Smooth muscle cell (in vitro differentiated cells): ENCODE measurements at regions not wholly inside any gene's neighbourhood (a gene's known extent, or its start where the extent isn't known, plus 50 kb on each side); places are given as distances from the start of the nearest gene placed in this dataset.

Source experiments
- DNase-seq: peaks from one replicate; lab custom pipeline; 2025; ENCODE audit not compliant: unreplicated experiment; lab: John Stamatoyannopoulos, UW
- H2AFZ ChIP-seq: fragments of 200-600 bp; sonication (generic); 2 replicates; pipeline ENCODE4 v1.6.0; 2016; ENCODE audit warnings: antibody characterized with exemption, low read depth, mild to moderate bottlenecking
- H3F3A ChIP-seq: fragments of 200-600 bp; sonication (generic); 2 replicates; pipeline ENCODE4 v1.6.0; 2017; ENCODE audit warnings: antibody characterized with exemption, low read depth
- H3K27ac ChIP-seq: fragments of 200-600 bp; sonication (generic); 2 replicates; pipeline ENCODE4 v1.5.1; 2016; ENCODE audit warnings: low read depth, mild to moderate bottlenecking
- H3K27me3 ChIP-seq: fragments of 200-600 bp; sonication (generic); 2 replicates; pipeline ENCODE4 v1.6.1; 2016; ENCODE audit warnings: low read depth, mild to moderate bottlenecking
- H3K36me3 ChIP-seq: fragments of 200-600 bp; sonication (generic); 2 replicates; pipeline ENCODE4 v1.5.1; 2016; ENCODE audit warnings: low read depth
- H3K4me1 ChIP-seq: fragments of 200-600 bp; sonication (generic); 2 replicates; pipeline ENCODE4 v1.5.1; 2016; ENCODE audit warnings: low read depth
- H3K4me2 ChIP-seq: fragments of 200-600 bp; sonication (generic); 2 replicates; pipeline ENCODE4 v1.6.0; 2016; ENCODE audit warnings: mild to moderate bottlenecking
- H3K4me3 ChIP-seq: fragments of 200-600 bp; sonication (generic); 2 replicates; pipeline ENCODE4 v1.5.1; 2016; ENCODE audit warnings: mild to moderate bottlenecking
- H3K79me2 ChIP-seq: fragments of 200-600 bp; sonication (generic); 2 replicates; pipeline ENCODE4 v1.6.0; 2016; ENCODE audit warnings: low read depth, mild to moderate bottlenecking
- H3K9ac ChIP-seq: fragments of 200-600 bp; sonication (generic); 2 replicates; pipeline ENCODE4 v1.6.0; 2016; ENCODE audit warnings: low read depth
- H3K9me3 ChIP-seq: fragments of 200-600 bp; sonication (generic); replicated peaks from 2 replicates; pipeline ENCODE4 v1.5.1; 2016; ENCODE audit warnings: low read depth
- H4K20me1 ChIP-seq: fragments of 200-600 bp; sonication (generic); 2 replicates; pipeline ENCODE4 v1.6.0; 2016; ENCODE audit warnings: low read depth
- CTCF ChIP-seq: fragments of 200-600 bp; sonication (generic); IDR thresholded peaks from 2 replicates; pipeline ENCODE4 v1.5.1; 2017; ENCODE audit warnings: borderline replicate concordance, mild to moderate bottlenecking, antibody characterized with exemption; ENCODE audit not compliant: insufficient read depth, poor library complexity, severe bottlenecking
- WGBS: methylation state at CpG from one replicate; pipeline ENCODE4 v1.1.7; 2016; ENCODE audit warnings: low lambda C conversion rate; 5-methylcytosine and 5-hydroxymethylcytosine counted together

- no peaks in the 10 kb centered on the region for H3K79me2 ChIP-seq
Measured at GRCh38 chr7:50199824-50200223, 104.7 kb upstream of the IKZF1 start.

GRCh38 chr7:50197549-50197948 lies 104.5 kb upstream of the ZPBP start:
- Histone ChIP-seq H2AFZ (no peak overlapping the region), H3K9ac (no peak overlapping the region), H3K27ac (no peak overlapping the region), H3K27me3 (peaks cover 10% of the 10 kb centered on the region), H3K4me1 (no peaks in the 10 kb centered on the region), H3K79me2 (no peaks in the 10 kb centered on the region), H3K4me2 (peak overlapping the region; percentile 30), H4K20me1 (no peaks in the 10 kb centered on the region), H3F3A (peaks cover 6% of the 10 kb centered on the region), H3K4me3 (no peak overlapping the region), H3K36me3 (no peaks in the 10 kb centered on the region), H3K9me3 (no peaks in the 10 kb centered on the region)
- WGBS: 11% methylated on average over 9 of the region's 9 CpGs
- DNase-seq: no peak
- no peak for TF ChIP-seq CTCF

More at GRCh38 chr7:50199824-50200223, 104.7 kb upstream of the IKZF1 start:
- no peak overlapping the region for H2AFZ ChIP-seq
- no peaks in the 10 kb centered on the region for H3K27me3 ChIP-seq
- no peak overlapping the region for H3K4me3 ChIP-seq
- H3K27ac ChIP-seq: no peak overlapping the region
- no peaks in the 10 kb centered on the region for H3K36me3 ChIP-seq
- H4K20me1 ChIP-seq: no peaks in the 10 kb centered on the region
- H3K4me1 ChIP-seq: no peaks in the 10 kb centered on the region
- no peak for DNase-seq
- 80% methylated on average over 5 of the region's 5 CpGs for WGBS
- H3K9ac ChIP-seq: no peak overlapping the region
- no peaks in the 10 kb centered on the region for H3K9me3 ChIP-seq
- no peak overlapping the region for H3K4me2 ChIP-seq
- peaks cover 6% of the 10 kb centered on the region for H3F3A ChIP-seq
- TF ChIP-seq CTCF: no peak

GRCh38 chr7:50196719-50197118 lies 103.7 kb upstream of the ZPBP start:
- H3F3A ChIP-seq: peaks cover 6% of the 10 kb centered on the region
- H2AFZ ChIP-seq: no peak overlapping the region
- no peaks in the 10 kb centered on the region for H4K20me1 ChIP-seq
- WGBS: 27% methylated on average over 3 of the region's 3 CpGs
- no peak overlapping the region for H3K4me3 ChIP-seq
- H3K27ac ChIP-seq: no peak overlapping the region
- no peaks in the 10 kb centered on the region for H3K79me2 ChIP-seq
- no peak overlapping the region for H3K9ac ChIP-seq
- peak overlapping the region; percentile 30 for H3K4me2 ChIP-seq
- TF ChIP-seq CTCF: no peak
- H3K4me1 ChIP-seq: no peaks in the 10 kb centered on the region
- DNase-seq: no peak
- no peaks in the 10 kb centered on the region for H3K9me3 ChIP-seq
- H3K36me3 ChIP-seq: no peaks in the 10 kb centered on the region
- H3K27me3 ChIP-seq: peaks cover 18% of the 10 kb centered on the region

- Histone ChIP-seq H3K4me3 (no peak overlapping the region), H3K27me3 (peaks cover 19% of the 10 kb centered on the region), H3K27ac (no peak overlapping the region), H3K9me3 (no peaks in the 10 kb centered on the region), H2AFZ (no peak overlapping the region), H3K4me1 (no peaks in the 10 kb centered on the region), H3K9ac (no peak overlapping the region), H3K79me2 (no peaks in the 10 kb centered on the region), H3K4me2 (no peak overlapping the region), H3K36me3 (no peaks in the 10 kb centered on the region), H3F3A (no peaks in the 10 kb centered on the region), H4K20me1 (no peaks in the 10 kb centered on the region)
- 57% methylated on average over 1 of the region's 1 CpG for WGBS
- TF ChIP-seq CTCF: no peak
- no peak for DNase-seq
Measured at GRCh38 chr7:50190776-50191175, 97.7 kb upstream of the ZPBP start.
